Islet of Langerhans (tissue), 1 donor: ENCODE measurements at regions not wholly inside any gene's neighbourhood (a gene's known extent, or its start where the extent isn't known, plus 50 kb on each side); places are given as distances from the start of the nearest gene placed in this dataset.
"Not testable (repeated sequence)": the region's sequence is repeated elsewhere in the genome, so short reads cannot be mapped to it uniquely, and the experiment has no call there.

Experiments
- FAIRE-seq: peaks from one replicate; lab custom pipeline; 2011; peaks lifted over from hg19 to GRCh38; lab: Jason Lieb, UNC

- FAIRE-seq = no peak
Observed at GRCh38 chr12:18008642-18009041, 81.4 kb downstream of the RERGL start.

- FAIRE-seq = no peak
Observed at GRCh38 chr12:17999174-17999801, 90.7 kb downstream of the RERGL start.

GRCh38 chr12:17992002-17992656 lies 97.9 kb downstream of the RERGL start:
- FAIRE-seq = peak; percentile 90

DNA sequence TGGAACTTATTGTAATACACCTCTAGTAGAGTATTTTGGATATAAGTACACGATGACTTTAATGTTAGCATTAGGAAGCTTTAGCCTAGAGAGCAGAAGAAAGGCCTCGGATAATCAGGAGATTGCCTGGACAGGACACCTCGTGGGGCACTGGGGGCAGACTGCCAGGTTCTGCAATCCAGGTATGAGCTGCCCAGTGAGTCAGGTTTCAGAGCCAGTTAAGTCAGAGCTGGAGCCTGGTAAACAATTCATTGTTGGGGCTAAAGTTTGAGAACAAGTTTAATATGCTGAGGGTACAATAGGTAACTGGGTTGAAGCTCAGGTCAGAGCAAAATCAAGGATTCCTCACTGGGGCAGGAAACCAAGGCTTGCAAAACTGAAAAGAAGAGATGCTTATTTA lies 107.4 kb downstream of the RERGL start:
- FAIRE-seq = no peak

- no peak for FAIRE-seq
Observed at GRCh38 chr12:17976202-17976601, 113.8 kb downstream of the RERGL start.

DNA sequence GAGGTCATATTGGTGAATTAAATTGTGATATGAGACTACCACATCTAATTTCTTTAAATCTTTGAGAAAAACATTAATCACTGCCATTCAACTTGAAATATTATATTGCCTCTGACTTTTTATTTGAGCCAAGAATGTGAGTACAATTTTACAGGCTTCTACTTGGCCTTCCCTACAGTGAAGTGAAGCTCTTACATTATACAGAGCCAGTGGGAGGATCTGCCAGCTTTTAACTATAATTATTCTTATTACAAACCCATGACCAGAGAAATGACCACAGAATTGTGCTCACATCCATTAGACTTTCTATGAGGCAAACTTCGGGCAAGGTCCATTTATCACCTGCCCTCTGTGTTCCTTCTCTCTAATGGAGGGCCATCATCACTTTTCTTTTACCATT lies 114.2 kb downstream of the RERGL start:
- FAIRE-seq = no peak

- FAIRE-seq = no peak
Observed at GRCh38 chr12:17975239-17975638, 114.8 kb downstream of the RERGL start.

- no peak for FAIRE-seq
Observed at GRCh38 chr12:17971850-17972249, 118.1 kb downstream of the RERGL start.

DNA sequence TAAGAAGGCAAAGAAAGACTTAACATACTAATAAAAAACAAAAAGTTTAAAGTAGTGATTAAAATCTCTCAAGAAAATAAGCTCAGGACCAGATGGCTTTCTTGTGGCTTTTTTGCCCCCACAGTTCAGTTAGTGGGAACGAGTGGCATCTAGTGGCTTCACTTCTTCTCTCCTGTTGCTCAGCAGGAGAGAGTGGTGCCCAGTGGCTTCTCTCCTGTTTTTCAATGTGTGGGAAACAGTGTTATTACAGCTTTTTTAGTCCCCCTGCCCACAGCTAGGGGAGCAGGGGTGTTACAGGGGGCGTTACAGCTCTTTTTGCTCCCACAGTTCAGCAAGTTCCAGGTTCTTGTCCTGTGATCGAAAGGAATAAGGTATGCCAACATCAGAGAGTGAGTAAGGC lies 135.2 kb downstream of the RERGL start:
- FAIRE-seq = no peak

- FAIRE-seq = no peak
Observed at GRCh38 chr12:17950898-17951297, 139.1 kb downstream of the RERGL start.

DNA sequence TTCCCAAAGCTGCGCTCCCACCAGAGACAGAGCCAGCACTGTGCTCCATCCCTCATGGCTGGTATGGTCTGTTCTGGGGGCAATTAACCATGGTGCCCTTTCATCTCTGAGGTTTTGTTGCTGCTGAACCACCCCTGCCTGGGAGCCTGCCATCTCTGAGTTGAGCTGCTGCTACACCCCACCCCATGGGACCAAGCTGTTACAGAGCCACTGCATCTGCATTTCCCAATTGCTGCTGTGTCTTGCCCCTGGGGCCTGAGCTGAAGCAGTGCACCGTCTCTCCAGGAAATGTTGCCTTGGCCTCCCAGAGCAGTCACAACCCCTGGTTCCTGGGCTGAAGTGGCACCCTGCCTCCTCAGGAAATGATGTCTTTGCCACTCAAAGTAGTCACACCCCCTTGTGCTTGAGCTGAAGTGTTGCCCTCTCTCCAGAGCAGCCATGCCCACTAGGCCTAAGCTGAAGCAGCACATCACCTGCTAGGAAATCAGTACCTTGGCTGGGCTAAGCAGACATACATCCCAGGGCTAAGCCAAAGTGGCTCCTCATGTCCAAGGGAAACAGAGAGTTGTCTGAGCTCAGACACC lies 140.3 kb downstream of the RERGL start:
- FAIRE-seq = no peak

GRCh38 chr12:17928708-17929366 lies 161.2 kb downstream of the RERGL start:
- FAIRE-seq = no peak

- no peak for FAIRE-seq
Observed at GRCh38 chr12:17918013-17918412, 172.0 kb downstream of the RERGL start.

DNA sequence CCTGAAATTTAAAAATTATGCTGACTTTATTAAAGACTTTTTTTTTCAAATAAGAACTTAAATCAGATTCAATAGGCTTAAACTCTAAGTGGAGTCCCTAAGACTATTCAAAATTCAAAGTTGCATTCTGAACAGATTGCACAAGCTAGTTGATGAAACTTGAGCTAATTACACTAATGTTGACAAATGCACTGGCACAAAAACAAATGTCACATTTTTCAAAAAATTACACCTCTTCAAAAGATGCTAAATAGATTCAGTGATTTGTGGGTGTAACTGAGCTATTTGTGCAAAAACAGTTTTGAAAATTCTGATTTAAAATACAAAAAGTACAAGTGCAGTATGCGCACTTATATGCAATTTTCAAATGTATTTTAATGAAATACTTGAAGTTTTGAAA lies 205.4 kb downstream of the RERGL start:
- FAIRE-seq = no peak

- FAIRE-seq = no peak
Observed at GRCh38 chr12:17878714-17879113, 211.3 kb downstream of the RERGL start.

- no peak for FAIRE-seq
Observed at GRCh38 chr12:17875230-17875629, 214.8 kb downstream of the RERGL start.

DNA sequence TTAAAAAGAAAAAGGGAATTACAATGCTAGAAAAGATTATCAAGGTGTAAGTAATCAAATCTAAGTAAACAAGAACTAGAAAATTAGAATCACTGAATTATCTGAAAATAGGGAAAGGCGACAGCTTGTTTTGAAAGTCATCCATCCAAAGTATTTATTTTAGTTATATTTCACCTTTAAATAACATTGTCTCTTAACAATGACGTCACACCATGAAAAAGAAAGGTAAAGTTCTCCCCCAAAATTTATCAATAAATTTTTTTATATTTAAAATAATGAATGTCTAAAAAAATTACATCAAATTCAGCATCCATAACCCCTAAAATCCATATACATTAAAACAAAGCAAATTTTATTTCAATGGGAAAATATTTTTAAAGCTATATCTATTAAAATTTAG lies 223.2 kb downstream of the RERGL start:
- FAIRE-seq = no peak

GRCh38 chr12:17855548-17855947 lies 234.4 kb downstream of the RERGL start:
- not testable (repeated sequence) for FAIRE-seq

DNA sequence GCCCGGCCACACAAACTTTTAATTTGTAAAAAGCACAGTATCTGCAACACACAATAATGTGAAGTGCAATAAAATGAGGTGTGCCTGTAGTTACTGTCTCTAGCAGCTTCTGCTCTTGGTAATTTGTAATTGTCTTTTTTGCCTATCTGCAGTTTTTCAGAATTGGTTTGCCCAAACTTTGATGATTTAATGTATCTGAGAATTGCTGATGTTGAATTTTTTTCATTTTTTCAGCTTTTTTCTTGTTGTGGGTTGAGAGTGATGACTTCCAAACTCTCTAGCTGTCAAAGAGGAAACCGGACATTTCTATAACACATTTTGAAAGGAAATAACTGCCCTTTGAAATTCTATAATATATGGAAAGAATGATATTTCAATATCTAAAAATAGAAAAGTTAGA lies 236.9 kb downstream of the RERGL start:
- FAIRE-seq = no peak

- FAIRE-seq = no peak
Observed at GRCh38 chr12:17841496-17841895, 248.5 kb downstream of the RERGL start.

DNA sequence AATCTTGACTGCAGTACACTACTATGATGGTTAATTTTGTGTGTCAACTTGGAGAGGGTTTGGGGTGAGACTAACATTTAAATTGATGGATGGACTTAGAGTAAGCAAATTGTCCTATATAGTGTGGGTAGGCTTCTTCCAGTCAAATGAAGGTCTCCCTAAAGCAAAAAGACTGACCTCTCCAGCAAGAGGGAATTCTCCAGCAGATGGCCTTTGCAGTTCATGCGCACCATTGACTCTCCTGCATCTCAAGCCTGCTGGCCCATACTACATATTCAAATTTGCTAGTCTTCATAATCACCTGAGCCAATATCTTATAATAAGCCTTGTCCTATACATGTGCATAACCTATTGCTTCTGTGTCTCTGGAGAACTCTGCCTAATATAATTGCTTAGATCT lies 260.2 kb downstream of the RERGL start:
- no peak for FAIRE-seq

DNA sequence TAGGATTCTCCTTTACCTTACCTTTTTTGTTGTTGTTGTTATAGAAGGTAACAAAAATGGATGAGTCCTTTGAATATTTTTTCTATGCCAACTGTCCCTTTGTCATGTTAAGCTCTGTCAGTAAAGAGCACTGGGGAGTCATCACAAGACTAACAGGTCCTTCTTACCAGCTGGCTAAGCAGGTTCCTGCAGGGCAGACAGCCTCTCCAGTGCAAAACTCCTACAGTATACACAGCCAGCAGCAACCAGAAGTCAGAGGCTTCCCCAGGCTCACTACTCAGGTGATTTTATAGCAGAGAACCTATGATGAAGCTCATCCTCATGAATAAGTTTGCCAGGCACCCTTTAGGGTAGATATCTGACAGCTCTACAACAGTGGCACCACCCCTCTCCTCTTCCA lies 271.1 kb downstream of the RERGL start:
- no peak for FAIRE-seq

DNA sequence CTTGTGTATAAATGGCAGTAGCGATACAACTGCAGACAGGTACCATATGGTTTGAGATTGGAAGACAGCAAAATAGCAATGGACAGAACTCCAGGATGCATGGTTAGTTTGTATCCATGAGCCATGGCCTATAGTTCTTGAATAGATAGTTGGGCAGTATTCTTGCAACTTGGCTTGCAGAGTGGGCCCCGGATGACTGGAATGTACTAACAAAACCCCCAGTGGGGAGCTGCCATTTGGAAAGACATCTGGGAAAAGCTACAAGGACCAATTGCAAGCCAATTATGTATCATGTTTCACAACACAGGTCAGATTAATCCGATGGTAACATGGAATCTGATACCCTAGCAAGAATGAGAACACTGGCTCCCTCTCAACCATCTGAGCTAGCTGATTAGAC lies 279.6 kb downstream of the RERGL start:
- FAIRE-seq = no peak

DNA sequence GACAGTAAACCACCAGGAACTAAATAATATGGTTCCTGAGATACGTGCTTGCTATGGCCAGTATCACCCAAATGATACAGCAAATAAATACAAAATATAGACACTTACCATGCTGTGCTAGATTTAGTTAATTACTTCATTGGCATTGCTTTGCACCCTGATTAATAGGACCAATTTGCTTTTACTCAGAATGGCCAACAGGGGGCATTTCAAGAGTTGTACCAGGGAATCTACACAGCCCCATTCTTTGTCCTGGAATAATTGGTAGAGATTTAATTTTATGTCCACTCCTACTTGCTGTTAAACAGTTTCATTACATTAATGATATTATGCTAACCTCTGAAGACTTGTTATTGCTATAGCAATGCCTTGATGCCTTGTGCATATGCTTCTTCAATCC lies 280.8 kb downstream of the RERGL start:
- no peak for FAIRE-seq
